CD1c-positive myeloid dendritic cell (primary cell): ENCODE measurements at regions not wholly inside any gene's neighbourhood (a gene's known extent, or its start where the extent isn't known, plus 50 kb on each side); places are given as distances from the start of the nearest gene placed in this dataset.
"Not testable (repeated sequence)": the region's sequence is repeated elsewhere in the genome, so short reads cannot be mapped to it uniquely, and the experiment has no call there.

Experiments used
- DNase-seq: peaks from one replicate; pipeline ENCODE4 v3.0.0-alpha.2; 2016; ENCODE audit errors: extremely low spot score

GRCh38 chr11:86749821-86750401 is 50.4 kb upstream of the PRSS23 start:
- DNase-seq = no peak

DNA sequence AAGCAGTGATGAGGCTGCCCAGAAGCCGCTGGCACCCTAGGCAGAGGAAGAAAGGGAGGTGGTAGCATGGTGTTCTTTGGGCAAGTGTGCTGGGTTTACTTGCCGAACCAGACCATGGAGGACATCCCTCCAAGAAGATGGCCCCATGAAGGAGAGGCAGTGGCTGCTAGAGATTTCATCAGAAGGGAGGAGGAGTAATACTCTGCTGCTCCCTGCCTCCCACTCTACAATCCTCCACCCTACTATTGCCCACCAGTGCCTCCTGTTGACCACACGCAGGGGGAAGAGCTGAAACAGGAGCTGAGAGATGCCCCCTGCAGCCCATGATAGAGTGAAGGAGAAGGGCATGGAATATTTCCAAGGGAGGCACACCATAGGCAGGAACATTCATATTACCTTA is 51.0 kb upstream of the PRSS23 start:
- no peak for DNase-seq

- DNase-seq = no peak
Measured at GRCh38 chr11:86748296-86748695, 52.0 kb upstream of the PRSS23 start.

DNA sequence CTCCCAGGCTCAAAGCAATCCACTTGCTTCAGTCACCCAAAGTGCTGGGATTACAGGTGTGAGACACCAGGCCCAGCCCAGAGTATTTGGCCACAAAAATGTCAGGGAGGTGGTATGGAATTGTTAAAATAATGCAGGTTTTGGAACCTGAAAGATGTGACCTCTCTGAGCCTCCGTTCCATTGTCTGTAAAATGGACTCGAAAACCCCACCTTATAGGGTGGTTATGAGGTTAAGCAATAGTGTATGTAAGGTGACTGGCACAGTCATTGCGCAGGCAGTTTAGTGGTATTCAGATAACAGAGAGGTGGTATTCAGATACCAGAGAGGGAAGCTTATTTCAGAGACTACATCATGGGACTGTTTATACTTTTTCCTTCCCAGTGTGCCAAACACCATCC is 52.5 kb upstream of the PRSS23 start:
- DNase-seq = no peak

GRCh38 chr11:86746514-86746913 is 53.8 kb upstream of the PRSS23 start:
- no peak for DNase-seq

GRCh38 chr11:86745571-86745970 is 54.8 kb upstream of the PRSS23 start:
- DNase-seq = no peak

DNA sequence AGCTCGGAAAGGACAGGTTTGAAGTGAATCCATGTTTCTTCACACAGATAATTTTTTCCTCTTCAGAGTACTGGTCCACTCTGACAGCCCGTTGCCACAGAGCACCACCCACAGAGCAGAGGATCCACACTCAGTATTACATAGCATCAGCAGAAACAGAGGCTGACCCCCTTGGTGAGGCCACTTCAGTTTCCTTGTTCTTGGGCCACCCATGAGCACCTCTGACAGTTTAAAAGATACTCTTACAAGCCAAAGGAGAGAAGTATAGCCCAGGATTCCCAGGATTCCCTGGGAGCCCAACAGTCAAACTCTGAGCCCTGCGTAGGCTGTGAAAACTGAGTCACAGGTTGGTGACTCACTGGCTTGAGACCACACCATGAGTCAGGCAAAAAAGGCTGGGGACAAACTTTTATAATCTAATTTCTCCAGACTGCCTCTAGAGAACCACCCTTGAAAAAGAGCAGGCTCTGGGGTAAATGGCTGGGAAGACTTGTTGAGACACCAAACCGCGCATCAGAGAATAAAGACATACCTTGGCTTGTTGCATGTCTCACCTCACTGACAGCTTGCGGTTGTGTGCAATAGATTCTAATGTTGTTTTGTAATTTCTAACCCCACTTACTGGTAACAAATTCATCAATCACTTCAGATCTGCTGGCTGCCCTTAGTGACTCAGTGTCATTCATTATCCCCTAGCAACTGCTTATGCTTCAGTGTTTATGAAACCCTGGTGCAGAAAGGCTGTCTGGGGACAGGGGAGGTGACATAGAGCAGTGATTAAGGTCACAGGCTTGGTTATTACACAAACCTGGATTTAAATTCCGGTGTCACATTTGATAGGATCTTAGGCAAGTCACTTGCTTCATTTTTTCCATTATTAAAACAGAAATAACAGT is 56.9 kb upstream of the PRSS23 start:
- peak; percentile 93 for DNase-seq

GRCh38 chr11:86741839-86742805 is 58.2 kb upstream of the PRSS23 start:
- DNase-seq = peak; percentile 20

DNA sequence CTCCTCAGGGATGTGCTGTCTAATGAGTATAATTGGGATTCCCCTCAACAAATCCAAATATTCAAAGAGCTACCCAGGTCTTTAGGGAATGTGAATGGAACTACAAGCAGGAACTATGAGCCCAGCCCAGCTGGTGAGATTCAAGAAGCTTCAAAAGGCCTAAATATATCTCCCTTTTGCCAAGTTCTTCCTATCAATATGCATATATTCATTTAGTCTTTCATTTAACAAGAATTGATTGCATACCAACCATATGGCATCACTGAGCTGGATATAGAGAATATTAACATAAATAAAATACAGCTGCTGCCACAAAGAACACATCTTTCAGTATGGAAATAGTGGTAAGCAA is 58.9 kb upstream of the PRSS23 start:
- DNase-seq = no peak

DNA sequence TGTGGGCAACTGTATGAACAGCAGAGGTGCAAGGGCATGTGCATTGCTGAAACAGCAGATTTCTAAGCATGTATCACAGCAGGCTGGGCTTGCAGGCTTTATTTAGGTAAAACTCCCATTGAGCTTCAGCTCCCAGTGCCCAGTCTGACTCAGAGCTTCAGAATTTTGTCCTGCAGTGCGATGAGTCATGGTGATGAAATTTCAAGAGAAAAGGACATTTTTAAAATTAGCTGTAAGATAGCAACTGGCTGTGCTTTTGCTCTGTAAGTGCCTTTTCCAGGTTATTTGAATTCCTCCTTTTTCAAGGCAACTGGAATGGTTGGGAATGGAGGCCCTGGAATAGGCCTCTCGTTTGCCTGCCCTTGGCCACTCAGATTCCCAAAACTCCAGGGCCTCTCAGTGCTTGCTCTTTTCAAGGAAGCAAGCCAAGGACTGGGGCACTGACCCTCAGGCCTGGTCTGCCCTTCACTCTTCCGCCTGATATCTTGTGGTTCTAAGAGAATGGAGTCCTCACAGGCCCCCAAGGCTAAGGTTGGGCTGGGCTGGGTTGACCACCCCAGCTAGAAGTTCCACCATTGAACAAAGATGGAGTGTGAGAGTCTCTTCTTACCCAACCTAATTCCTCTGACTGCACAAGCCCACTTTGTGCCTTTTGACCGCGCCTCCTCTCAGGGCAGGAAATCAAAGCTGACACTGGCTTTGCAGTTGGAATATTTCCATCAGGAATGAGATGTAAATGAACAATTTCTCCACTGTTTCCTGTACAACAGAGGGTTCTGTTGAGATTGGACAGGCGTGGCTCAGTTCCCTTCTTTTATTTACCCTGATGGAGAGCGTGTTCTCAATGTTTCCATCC is 59.5 kb upstream of the PRSS23 start:
- peak; percentile 88 for DNase-seq

GRCh38 chr11:86738568-86738967 is 61.8 kb upstream of the PRSS23 start:
- no peak for DNase-seq

GRCh38 chr11:86737737-86738136 is 62.6 kb upstream of the PRSS23 start:
- no peak for DNase-seq

DNA sequence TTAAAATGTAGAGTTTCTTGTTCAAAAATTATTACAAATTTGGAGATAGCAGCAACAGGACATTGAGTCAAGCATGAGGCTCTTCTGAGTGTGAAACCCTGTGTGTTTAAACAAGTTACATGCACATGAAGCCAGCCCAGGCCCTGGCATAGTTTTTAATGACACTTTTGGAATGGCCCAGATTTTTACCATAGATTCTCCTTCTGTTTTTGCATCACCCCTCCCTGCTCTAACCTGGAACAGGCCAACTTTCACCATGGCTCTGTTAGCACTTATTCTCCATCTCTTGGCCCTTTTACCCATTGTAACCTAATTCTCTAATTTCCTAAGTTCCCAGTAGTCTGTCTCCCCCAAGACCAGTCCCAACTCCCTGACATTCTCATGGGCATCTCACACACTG is 63.1 kb upstream of the PRSS23 start:
- DNase-seq = no peak

- no peak for DNase-seq
Measured at GRCh38 chr11:86736291-86737143, 63.8 kb upstream of the PRSS23 start.

DNA sequence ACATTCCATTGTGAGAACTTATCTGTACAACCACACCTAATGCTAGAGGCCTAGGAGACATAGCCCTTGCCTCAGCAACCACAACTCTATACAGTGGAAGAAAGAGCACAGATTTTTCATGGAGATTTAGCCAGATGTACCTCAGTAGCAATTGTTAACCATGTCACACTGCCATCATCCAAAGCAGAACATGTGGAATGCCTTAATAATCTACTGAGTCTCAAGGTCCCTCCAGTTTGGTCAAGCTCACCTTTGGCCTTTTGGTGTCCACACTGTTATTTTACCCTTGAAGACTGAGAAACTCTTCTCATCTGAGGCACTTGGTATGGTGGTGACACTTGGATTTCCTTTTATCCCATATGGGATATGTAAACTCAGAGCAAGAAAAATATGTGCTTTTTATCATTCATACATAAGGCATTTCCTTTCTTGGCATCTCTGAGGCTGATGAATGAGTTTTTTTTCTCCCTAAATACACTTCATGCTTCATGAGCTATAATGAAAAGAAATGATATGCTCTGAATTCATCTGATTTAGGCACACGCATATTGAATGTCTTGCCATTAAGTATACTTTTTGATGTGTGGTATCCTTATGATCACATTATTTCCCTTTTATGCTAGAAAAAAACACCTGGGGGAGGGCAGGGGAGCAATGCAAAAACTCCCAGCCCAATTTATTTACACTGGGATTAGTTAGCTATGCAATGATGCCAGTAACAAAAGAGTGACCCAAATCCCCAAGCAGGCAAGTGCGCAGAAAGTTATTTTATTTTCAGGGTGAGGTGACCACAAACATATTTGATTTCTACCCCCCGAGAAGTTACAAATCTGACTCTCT is 63.3 kb upstream of the ME3 start:
- no peak for DNase-seq

DNA sequence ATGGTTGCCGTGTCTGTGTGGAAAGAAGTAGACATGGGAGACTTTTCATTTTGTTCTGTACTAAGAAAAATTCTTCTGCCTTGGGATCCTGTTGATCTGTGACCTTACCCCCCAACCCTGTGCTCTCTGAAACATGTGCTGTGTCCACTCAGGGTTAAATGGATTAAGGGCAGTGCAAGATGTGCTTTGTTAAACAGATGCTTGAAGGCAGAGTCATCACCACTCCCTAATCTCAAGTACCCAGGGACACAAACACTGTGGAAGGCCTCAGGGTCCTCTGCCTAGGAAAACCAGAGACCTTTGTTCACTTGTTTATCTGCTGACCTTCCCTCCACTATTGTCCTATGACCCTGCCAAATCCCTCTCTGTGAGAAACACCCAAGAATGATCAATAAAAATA is 60.3 kb upstream of the ME3 start:
- not testable (repeated sequence) for DNase-seq

DNA sequence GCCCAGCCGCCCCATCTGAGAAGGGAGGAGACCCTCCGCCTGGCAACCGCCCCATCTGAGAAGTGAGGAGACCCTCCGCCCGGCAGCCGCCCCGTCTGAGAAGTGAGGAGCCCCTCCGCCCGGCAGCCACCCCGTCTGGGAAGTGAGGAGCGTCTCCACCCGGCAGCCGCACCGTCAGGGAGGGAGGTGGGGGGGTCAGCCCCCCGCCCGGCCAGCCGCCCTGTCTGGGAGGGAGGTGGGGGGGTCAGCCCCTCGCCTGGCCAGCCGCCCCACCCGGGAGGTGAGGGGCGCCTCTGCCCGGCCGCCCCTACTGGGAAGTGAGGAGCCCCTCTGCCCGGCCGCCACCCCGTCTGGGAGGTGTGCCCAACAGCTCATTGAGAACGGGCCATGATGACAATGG is 59.9 kb upstream of the ME3 start:
- DNase-seq = not testable (repeated sequence)

DNA sequence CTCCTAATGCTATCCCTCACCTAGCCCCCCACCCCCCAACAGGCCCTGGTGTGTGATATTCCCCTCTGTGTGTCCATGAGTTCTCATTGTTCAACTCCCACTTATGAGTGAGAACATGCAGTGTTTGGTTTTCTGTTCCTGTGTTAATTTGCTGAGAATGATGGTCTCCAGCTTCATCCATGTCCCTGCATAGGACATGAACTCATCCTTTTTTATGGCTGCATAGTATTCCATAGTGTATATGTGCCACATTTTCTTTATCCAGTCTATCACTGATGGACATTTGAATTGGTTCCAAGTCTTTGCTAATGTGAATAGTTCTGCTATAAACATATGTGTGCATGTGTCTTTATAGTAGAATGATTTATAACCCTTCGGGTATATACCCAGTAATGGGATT is 57.2 kb upstream of the ME3 start:
- DNase-seq = not testable (repeated sequence)

DNA sequence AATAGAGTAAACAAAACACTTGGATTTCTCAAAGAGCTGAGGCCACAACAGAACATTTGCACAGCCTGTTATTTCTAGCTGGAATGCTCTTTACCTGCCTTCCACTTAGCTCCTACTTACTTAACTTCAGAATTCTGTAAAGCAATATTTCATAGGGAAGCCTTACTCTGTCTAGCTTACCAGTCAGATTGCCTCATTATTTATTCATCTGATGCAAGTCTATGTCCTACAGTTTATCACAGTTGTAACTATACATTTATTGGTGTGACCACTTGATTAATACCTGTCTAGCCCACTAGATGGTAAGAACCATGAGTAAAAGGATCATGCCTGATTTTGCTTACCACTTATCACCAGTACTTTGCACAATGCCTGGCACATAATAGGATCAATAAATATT is 56.1 kb upstream of the ME3 start:
- no peak for DNase-seq
